Endothelial cell of umbilical vein (primary cell): ENCODE measurements at regions not wholly inside any gene's neighbourhood (a gene's known extent, or its start where the extent isn't known, plus 50 kb on each side); places are given as distances from the start of the nearest gene placed in this dataset.

ENCODE experiments used
- BruUV-seq: library from RNA; stranded (reverse); fragments of 400-500 nt; replicated peaks from 2 replicates; lab custom pipeline; 2021; lab: Mats Ljungman, UMichigan
- CTCF ChIA-PET: fragments of 300-600, 350-600 bp; sonication (Branson Sonifier 250); formaldehyde crosslinking; loops from one replicate; lab custom pipeline; 2021; ENCODE audit warnings: antibody characterized with exemption, inconsistent platforms; lab: Charles Lee
- POLR2A ChIA-PET: fragments of 300-600, 350-600 bp; sonication (Branson Sonifier 250); formaldehyde crosslinking; loops from one replicate; lab custom pipeline; 2021; ENCODE audit warnings: antibody characterized with exemption, inconsistent platforms; lab: Charles Lee
- DNase-seq: peaks from one replicate; pipeline ENCODE4 v3.0.0-alpha.2; 2011; ENCODE audit warnings: low read depth, low spot score
- FAIRE-seq: peaks from 2 replicates; lab custom pipeline; 2011; peaks lifted over from hg19 to GRCh38; lab: Jason Lieb, UNC
- H2AFZ ChIP-seq: 2 replicates; pipeline ENCODE4 v1.6.0; 2012; ENCODE audit warnings: low read depth, low read length, control low read depth, inconsistent platforms
- H3K27ac ChIP-seq: 2 replicates; pipeline ENCODE4 v1.5.1; 2011; ENCODE audit warnings: low read depth, mild to moderate bottlenecking, control low read depth, low read length, moderate library complexity; ENCODE audit not compliant: insufficient read depth
- H3K27me3 ChIP-seq, 2 experiments: 2 replicates each; pipeline versions ENCODE4 v1.6.0 to v1.6.1; 2011; ENCODE audit warnings: low read length in 2 of 2, mixed read lengths in 1 of 2; ENCODE audit not compliant: control insufficient read depth in 2 of 2, insufficient read depth in 2 of 2
- H3K36me3 ChIP-seq, 2 experiments: 2 replicates in 1 of 2; 3 replicates in 1 of 2; pipeline ENCODE4 v1.5.1; 2011; ENCODE audit warnings: low read length in 2 of 2, mild to moderate bottlenecking in 1 of 2, moderate library complexity in 1 of 2; ENCODE audit not compliant: control insufficient read depth in 2 of 2, insufficient read depth in 2 of 2; ENCODE audit errors: extremely low read depth in 1 of 2
- H3K4me1 ChIP-seq: 3 replicates; pipeline ENCODE4 v1.5.1; 2011; ENCODE audit warnings: mild to moderate bottlenecking, low read length; ENCODE audit not compliant: control insufficient read depth, insufficient read depth; ENCODE audit errors: extremely low read depth
- H3K4me2 ChIP-seq: 2 replicates; pipeline ENCODE4 v1.6.1; 2011; ENCODE audit warnings: low read length, control low read depth, mixed read lengths; ENCODE audit not compliant: insufficient read depth
- H3K4me3 ChIP-seq, 3 experiments: fragments of 200-600 bp in 1 of 3; sonication (generic), shearing (Covaris generic) in 1 of 3; replicated peaks in 1 of 3; 2 replicates each; pipeline ENCODE4 v1.5.1; 2011 to 2016; ENCODE audit warnings: control low read depth in 3 of 3, low read length in 3 of 3, mild to moderate bottlenecking in 2 of 3, inconsistent platforms in 1 of 3, low read depth in 1 of 3, moderate library complexity in 1 of 3; ENCODE audit not compliant: insufficient read depth in 1 of 3
- H3K79me2 ChIP-seq: 2 replicates; pipeline ENCODE4 v1.6.0; 2012; ENCODE audit warnings: low read length, inconsistent platforms; ENCODE audit not compliant: control insufficient read depth, insufficient read depth
- H3K9ac ChIP-seq: replicated peaks from 2 replicates; pipeline ENCODE3; 2011; ENCODE audit warnings: low read length, control low read depth; ENCODE audit not compliant: insufficient read depth; ENCODE audit errors: extremely low read depth
- H3K9me1 ChIP-seq: replicated peaks from 3 replicates; pipeline ENCODE4 v1.6.0; 2011; ENCODE audit warnings: mild to moderate bottlenecking, low read length; ENCODE audit not compliant: control insufficient read depth, insufficient read depth; ENCODE audit errors: extremely low read depth
- H3K9me3 ChIP-seq: replicated peaks from 2 replicates; pipeline ENCODE4 v1.5.1; 2012; ENCODE audit warnings: low read length, inconsistent platforms; ENCODE audit not compliant: control insufficient read depth, insufficient read depth
- H4K20me1 ChIP-seq: replicated peaks from 2 replicates; pipeline ENCODE3; 2011; ENCODE audit warnings: mild to moderate bottlenecking, low read length; ENCODE audit not compliant: control insufficient read depth, insufficient read depth; ENCODE audit errors: extremely low read depth
- EZH2 ChIP-seq: IDR thresholded peaks from 2 replicates; pipeline ENCODE4 v1.6.1; 2012; ENCODE audit warnings: borderline replicate concordance, low read depth, mild to moderate bottlenecking, moderate library complexity, low read length, inconsistent platforms; ENCODE audit not compliant: severe bottlenecking
- FOS ChIP-seq: IDR thresholded peaks from 2 replicates; pipeline ENCODE4 v1.6.1; 2011; ENCODE audit warnings: mild to moderate bottlenecking, low read length, moderate library complexity, borderline replicate concordance; ENCODE audit not compliant: insufficient read depth
- GATA2 ChIP-seq: IDR thresholded peaks from 2 replicates; pipeline ENCODE4 v1.7.0; 2011; ENCODE audit warnings: low read depth, mild to moderate bottlenecking, moderate library complexity, mixed read lengths, low read length; ENCODE audit not compliant: insufficient read length, insufficient read depth
- JUN ChIP-seq: IDR thresholded peaks from 2 replicates; pipeline ENCODE4 v1.6.1; 2011; ENCODE audit warnings: borderline replicate concordance, low read depth; ENCODE audit not compliant: insufficient read length, insufficient read depth
- MYC ChIP-seq: IDR thresholded peaks from one replicate; pipeline ENCODE4 v1.6.1; 2011; ENCODE audit warnings: mild to moderate bottlenecking, low read depth, low read length
- POLR2A ChIP-seq: IDR thresholded peaks from 2 replicates; pipeline ENCODE4 v1.6.1; 2012; ENCODE audit warnings: low read depth, mild to moderate bottlenecking, control low read depth, low read length
- POLR2AphosphoS5 ChIP-seq: IDR thresholded peaks from 2 replicates; pipeline ENCODE4 v1.6.1; 2012; ENCODE audit warnings: low read depth, mild to moderate bottlenecking, control low read depth, low read length, moderate library complexity; ENCODE audit not compliant: insufficient read depth
- dilution Hi-C: fragments of 300-500 bp; cut with MboI; formaldehyde crosslinking; loops from one replicate; pipeline ENCODE4 v1.15.0; 2019; ENCODE audit warnings: low sequenced_read_pairs; ENCODE audit not compliant: extremely low pct_ligation_motif_present
- intact Hi-C: fragments of 100-400 bp; cut with micrococcal nuclease; formaldehyde crosslinking; loops from one replicate; pipeline ENCODE4 v1.10.0; 2022
- TF ChIP-seq, protein P1 (sequence below), 2 donors: IDR thresholded peaks; 1 replicate in 1 of 2; 2 replicates in 1 of 2; pipeline ENCODE4 v1.5.1; 2011; ENCODE audit warnings: low read length in 2 of 2, mild to moderate bottlenecking in 2 of 2, moderate library complexity in 2 of 2, control low read depth in 1 of 2, inconsistent platforms in 1 of 2, low read depth in 1 of 2; ENCODE audit not compliant: insufficient read depth in 1 of 2; ENCODE audit errors: extremely low read depth in 1 of 2
- TF ChIP-seq, protein P2 (sequence below): IDR thresholded peaks from 2 replicates; pipeline ENCODE4 v1.6.1; 2011; ENCODE audit not compliant: insufficient read depth, insufficient read length

DNA sequence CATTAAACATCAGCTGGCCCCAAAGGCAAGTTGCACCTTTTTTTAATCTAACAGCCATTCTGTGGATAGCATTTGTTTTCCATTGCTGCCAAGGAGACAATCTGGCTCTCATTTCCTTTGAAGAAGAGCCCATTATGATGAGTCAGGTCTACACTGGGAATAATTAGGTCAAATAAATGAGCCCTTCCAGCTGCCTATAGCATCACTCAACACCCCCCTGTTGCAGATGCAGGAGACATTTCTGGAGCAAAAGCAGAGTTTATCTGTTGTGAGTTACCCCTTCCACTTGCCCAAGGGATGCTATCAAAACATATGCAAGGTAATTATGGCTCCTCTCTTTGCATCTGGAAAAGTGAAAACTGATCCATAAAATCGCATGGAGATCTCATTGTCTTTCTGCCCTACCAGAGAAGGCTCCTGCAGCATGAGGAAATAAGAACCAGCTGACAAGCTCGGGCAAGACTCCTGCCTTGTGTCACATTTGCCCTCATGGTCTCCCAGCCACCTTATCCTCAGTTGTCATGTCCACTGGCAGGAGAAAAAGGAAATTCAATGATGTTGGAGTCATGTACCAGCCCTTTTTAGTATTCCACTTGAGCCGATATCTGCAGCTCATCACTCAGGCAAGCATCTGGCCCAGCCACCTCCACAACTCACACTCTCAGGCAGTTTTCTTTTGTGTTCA lies 135.9 kb downstream of the SLC30A10 start:
- Histone ChIP-seq H3K27ac (no peak overlapping the region), H3K79me2 (no peaks in the 10 kb centered on the region), H2AFZ (no peak overlapping the region), H3K27me3 (no peaks in the 10 kb centered on the region), H3K4me2 (no peak overlapping the region), H3K9me1 (no peaks in the 10 kb centered on the region), H4K20me1 (no peaks in the 10 kb centered on the region), H3K9me3 (no peaks in the 10 kb centered on the region), H3K4me3 (no peak overlapping the region), H3K36me3 (no peaks in the 10 kb centered on the region), H3K4me1 (no peaks in the 10 kb centered on the region), H3K9ac (no peak overlapping the region)
- BruUV-seq: no TSS peak
- POLR2A ChIA-PET: no interaction called here
- dilution Hi-C loops: no loop called here
- no peak for TF ChIP-seq POLR2AphosphoS5
- TF ChIP-seq MYC: no peak
- no peak for TF ChIP-seq JUN
- TF ChIP-seq EZH2: no peak
- TF ChIP-seq, protein P1, sequence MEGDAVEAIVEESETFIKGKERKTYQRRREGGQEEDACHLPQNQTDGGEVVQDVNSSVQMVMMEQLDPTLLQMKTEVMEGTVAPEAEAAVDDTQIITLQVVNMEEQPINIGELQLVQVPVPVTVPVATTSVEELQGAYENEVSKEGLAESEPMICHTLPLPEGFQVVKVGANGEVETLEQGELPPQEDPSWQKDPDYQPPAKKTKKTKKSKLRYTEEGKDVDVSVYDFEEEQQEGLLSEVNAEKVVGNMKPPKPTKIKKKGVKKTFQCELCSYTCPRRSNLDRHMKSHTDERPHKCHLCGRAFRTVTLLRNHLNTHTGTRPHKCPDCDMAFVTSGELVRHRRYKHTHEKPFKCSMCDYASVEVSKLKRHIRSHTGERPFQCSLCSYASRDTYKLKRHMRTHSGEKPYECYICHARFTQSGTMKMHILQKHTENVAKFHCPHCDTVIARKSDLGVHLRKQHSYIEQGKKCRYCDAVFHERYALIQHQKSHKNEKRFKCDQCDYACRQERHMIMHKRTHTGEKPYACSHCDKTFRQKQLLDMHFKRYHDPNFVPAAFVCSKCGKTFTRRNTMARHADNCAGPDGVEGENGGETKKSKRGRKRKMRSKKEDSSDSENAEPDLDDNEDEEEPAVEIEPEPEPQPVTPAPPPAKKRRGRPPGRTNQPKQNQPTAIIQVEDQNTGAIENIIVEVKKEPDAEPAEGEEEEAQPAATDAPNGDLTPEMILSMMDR (IDR thresholded peaks at IDR 0.05; ENCODE audit: extremely low read depth in 1 of 2, insufficient read depth in 1 of 2, low read depth in 1 of 2, low read length in 2 of 2): no peak
- no peak for TF ChIP-seq GATA2
- no peak for TF ChIP-seq FOS
- TF ChIP-seq, protein P2, sequence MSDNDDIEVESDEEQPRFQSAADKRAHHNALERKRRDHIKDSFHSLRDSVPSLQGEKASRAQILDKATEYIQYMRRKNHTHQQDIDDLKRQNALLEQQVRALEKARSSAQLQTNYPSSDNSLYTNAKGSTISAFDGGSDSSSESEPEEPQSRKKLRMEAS: no peak
- TF ChIP-seq POLR2A: no peak
- no peak for FAIRE-seq
- DNase-seq: no peak
- CTCF ChIA-PET: no interaction called here
- intact Hi-C loops: no loop called here
